ENCODE measurements at regions not wholly inside any gene's neighbourhood (a gene's known extent, or its start where the extent isn't known, plus 50 kb on each side); places are given as distances from the start of the nearest gene placed in this dataset.

GRCh38 chr4:96585304-96585703 is 745.4 kb downstream of the PDHA2 start:
- no peak for TF ChIP-seq CTCF (IDR thresholded peaks at IDR 0.05)
- TF ChIP-seq EZH2 (IDR thresholded peaks at IDR 0.05; ENCODE audit: borderline replicate concordance, insufficient read depth, low read depth, low read length, poor library complexity, severe bottlenecking), result no peak
